ENCODE measurements at regions not wholly inside any gene's neighbourhood (a gene's known extent, or its start where the extent isn't known, plus 50 kb on each side); places are given as distances from the start of the nearest gene placed in this dataset.

GRCh38 chr1:214120951-214121350 lies 133.2 kb downstream of the PROX1 start:
- TF ChIP-seq CTCF (IDR thresholded peaks at IDR 0.05) (no peak), POLR2A (IDR thresholded peaks at IDR 0.05) (no peak)

Data from adrenal gland (tissue), 5 donors.